ENCODE measurements at regions not wholly inside any gene's neighbourhood (a gene's known extent, or its start where the extent isn't known, plus 50 kb on each side); places are given as distances from the start of the nearest gene placed in this dataset.
"Not testable (repeated sequence)": the region's sequence is repeated elsewhere in the genome, so short reads cannot be mapped to it uniquely, and the experiment has no call there.

GRCh38 chrY:23695664-23696328 is 352.0 kb downstream of the CDY1B start:
- ATAC-seq; intact Hi-C loops (cut with DNase I); DNase-seq (ENCODE audit: missing footprints): not testable (repeated sequence)

- intact Hi-C loops (cut with DNase I); DNase-seq (ENCODE audit: missing footprints); ATAC-seq: not testable (repeated sequence)
These were observed 365.9 kb downstream of the CDY1B start for GRCh38 chrY:23681960-23682359.

GRCh38 chrY:23669858-23670257 is 378.0 kb downstream of the CDY1B start:
- intact Hi-C loops (cut with DNase I); DNase-seq (ENCODE audit: missing footprints): not testable (repeated sequence)
- ATAC-seq: peak; percentile 87

GRCh38 chrY:23622313-23622712 is 403.0 kb downstream of the DAZ2 start:
- DNase-seq (ENCODE audit: missing footprints); intact Hi-C loops (cut with DNase I); ATAC-seq: not testable (repeated sequence)

GRCh38 chrY:23610449-23610848 is 391.1 kb downstream of the DAZ2 start:
- ATAC-seq: not testable (repeated sequence)

GRCh38 chrY:23596509-23596908 is 377.2 kb downstream of the DAZ2 start:
- ATAC-seq; intact Hi-C loops (cut with DNase I); DNase-seq (ENCODE audit: missing footprints): not testable (repeated sequence)

More at GRCh38 chrY:23610449-23610848, 391.1 kb downstream of the DAZ2 start:
- DNase-seq (ENCODE audit: missing footprints); intact Hi-C loops (cut with DNase I): not testable (repeated sequence)

GRCh38 chrY:23590243-23590642 is 370.9 kb downstream of the DAZ2 start:
- ATAC-seq; intact Hi-C loops (cut with DNase I); DNase-seq (ENCODE audit: missing footprints): not testable (repeated sequence)

- ATAC-seq; intact Hi-C loops (cut with DNase I); DNase-seq (ENCODE audit: missing footprints): not testable (repeated sequence)
These were observed 369.1 kb downstream of the DAZ2 start for GRCh38 chrY:23588409-23588808.
